ENCODE measurements at regions not wholly inside any gene's neighbourhood (a gene's known extent, or its start where the extent isn't known, plus 50 kb on each side); places are given as distances from the start of the nearest gene placed in this dataset.

DNA sequence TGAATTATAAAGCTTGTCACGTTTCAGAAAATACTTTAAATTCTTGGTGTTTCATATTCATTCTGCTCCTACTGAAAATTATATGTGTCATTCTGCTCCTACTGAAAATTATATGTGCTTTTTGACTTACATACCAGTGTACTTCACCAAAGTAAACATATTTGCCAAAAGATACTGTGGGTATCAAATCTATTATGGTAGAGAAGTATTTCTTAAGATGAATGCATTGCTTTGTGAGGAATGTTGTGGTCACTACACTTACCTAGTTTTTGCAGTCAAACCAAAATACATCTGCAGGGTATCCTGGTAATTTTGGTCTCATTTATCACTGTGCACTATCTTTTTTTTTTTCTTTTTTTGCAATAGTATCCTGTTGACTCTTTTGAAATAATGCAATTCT lies 287.7 kb upstream of the MAD2L1 start:
- Histone ChIP-seq H3K36me3 (ENCODE audit: insufficient read depth, low read length, poor library complexity, severe bottlenecking) (no peaks in the 10 kb centered on the region), H3K4me3 (ENCODE audit: low read depth, low read length, poor library complexity, severe bottlenecking) (no peak overlapping the region), H3K27me3 (replicated peaks; ENCODE audit: insufficient read depth, low read depth, low read length, poor library complexity) (no peaks in the 10 kb centered on the region), H3K27ac (ENCODE audit: low read depth, low read length, poor library complexity, severe bottlenecking) (no peak overlapping the region), H3K9me3 (ENCODE audit: low read depth, low read length, poor library complexity, severe bottlenecking) (no peaks in the 10 kb centered on the region), H3K4me1 (ENCODE audit: insufficient read depth, low read length, poor library complexity, severe bottlenecking) (no peaks in the 10 kb centered on the region)
- ChIA-PET POLR2A (ENCODE audit: low non-redundant PET) (no interaction called here), CTCF (no interaction called here)
- no TSS peak for BruUV-seq (replicated peaks)
- DNase-seq (ENCODE audit: low spot score), result no peak
- TF ChIP-seq EZH2 (IDR thresholded peaks at IDR 0.05; ENCODE audit: borderline replicate concordance, low read depth, low read length, poor library complexity, severe bottlenecking) (no peak), CTCF (conservative IDR thresholded peaks at IDR 0.05; ENCODE audit: low read depth, low read length) (no peak)
- intact Hi-C loops (cut with micrococcal nuclease; ENCODE audit: unreplicated experiment), result no loop called here

DNA sequence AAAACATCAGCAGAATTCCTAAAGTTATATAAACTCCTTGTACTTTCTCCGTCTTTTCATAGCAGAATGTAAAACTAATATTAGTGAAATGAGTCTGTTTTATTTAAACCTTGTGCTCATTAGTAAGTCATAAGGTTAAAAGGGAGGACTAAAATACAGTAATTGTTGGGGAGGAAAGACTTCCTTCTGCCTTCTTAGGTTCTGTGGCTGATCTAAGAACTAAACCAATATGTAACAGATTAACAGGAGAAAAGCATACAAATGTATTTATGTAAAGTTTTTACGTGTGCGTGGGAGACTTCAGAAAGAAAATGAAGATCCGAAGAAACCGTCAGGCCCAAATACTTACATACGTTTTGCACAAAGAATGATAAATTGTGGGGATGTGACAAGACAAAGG lies 286.6 kb upstream of the MAD2L1 start:
- CTCF ChIA-PET, result no interaction called here
- Histone ChIP-seq H3K4me3 (ENCODE audit: low read depth, low read length, poor library complexity, severe bottlenecking) (no peak overlapping the region), H3K27ac (ENCODE audit: low read depth, low read length, poor library complexity, severe bottlenecking) (no peak overlapping the region), H3K36me3 (ENCODE audit: insufficient read depth, low read length, poor library complexity, severe bottlenecking) (no peaks in the 10 kb centered on the region), H3K27me3 (replicated peaks; ENCODE audit: insufficient read depth, low read depth, low read length, poor library complexity) (no peaks in the 10 kb centered on the region), H3K4me1 (ENCODE audit: insufficient read depth, low read length, poor library complexity, severe bottlenecking) (no peaks in the 10 kb centered on the region), H3K9me3 (ENCODE audit: low read depth, low read length, poor library complexity, severe bottlenecking) (no peaks in the 10 kb centered on the region)
- intact Hi-C loops (cut with micrococcal nuclease; ENCODE audit: unreplicated experiment), result no loop called here
- DNase-seq (ENCODE audit: low spot score), result no peak
- TF ChIP-seq EZH2 (IDR thresholded peaks at IDR 0.05; ENCODE audit: borderline replicate concordance, low read depth, low read length, poor library complexity, severe bottlenecking) (no peak), CTCF (conservative IDR thresholded peaks at IDR 0.05; ENCODE audit: low read depth, low read length) (no peak)
- BruUV-seq (replicated peaks), result no TSS peak
- POLR2A ChIA-PET (ENCODE audit: low non-redundant PET), result no interaction called here

DNA sequence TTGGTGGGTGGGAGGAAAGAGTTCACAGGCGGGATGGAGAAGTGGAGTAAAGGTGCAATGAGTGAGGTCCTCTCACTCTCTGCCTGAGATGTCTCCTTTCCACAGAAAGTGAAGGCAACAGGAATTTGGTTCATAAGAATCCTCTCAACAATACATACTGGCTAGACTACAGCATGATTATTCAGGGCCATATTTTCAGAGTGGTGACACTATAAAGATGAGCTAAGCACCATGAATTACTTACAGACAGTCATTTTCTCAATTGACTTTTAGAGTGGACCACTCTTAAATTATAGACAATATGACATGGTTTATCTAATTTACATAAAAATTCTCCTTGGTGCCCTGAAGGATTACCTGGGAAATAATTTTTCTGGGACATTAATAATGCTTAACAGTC lies 286.1 kb upstream of the MAD2L1 start:
- no peaks in the 10 kb centered on the region for H3K9me3 ChIP-seq (ENCODE audit: low read depth, low read length, poor library complexity, severe bottlenecking)
- intact Hi-C loops (cut with micrococcal nuclease; ENCODE audit: unreplicated experiment), result no loop called here
- H3K4me3 ChIP-seq (ENCODE audit: low read depth, low read length, poor library complexity, severe bottlenecking), result no peak overlapping the region
- no peak for DNase-seq (ENCODE audit: low spot score)
- H3K36me3 ChIP-seq (ENCODE audit: insufficient read depth, low read length, poor library complexity, severe bottlenecking), result no peaks in the 10 kb centered on the region
- POLR2A ChIA-PET (ENCODE audit: low non-redundant PET), result no interaction called here
- no peaks in the 10 kb centered on the region for H3K27me3 ChIP-seq (replicated peaks; ENCODE audit: insufficient read depth, low read depth, low read length, poor library complexity)
- CTCF ChIA-PET, result no interaction called here
- H3K4me1 ChIP-seq (ENCODE audit: insufficient read depth, low read length, poor library complexity, severe bottlenecking), result no peaks in the 10 kb centered on the region
- no TSS peak for BruUV-seq (replicated peaks)
- TF ChIP-seq EZH2 (IDR thresholded peaks at IDR 0.05; ENCODE audit: borderline replicate concordance, low read depth, low read length, poor library complexity, severe bottlenecking) (no peak), CTCF (conservative IDR thresholded peaks at IDR 0.05; ENCODE audit: low read depth, low read length) (no peak)
- H3K27ac ChIP-seq (ENCODE audit: low read depth, low read length, poor library complexity, severe bottlenecking), result no peak overlapping the region
